Upper lobe of right lung (tissue), 1 donor: ENCODE measurements at regions not wholly inside any gene's neighbourhood (a gene's known extent, or its start where the extent isn't known, plus 50 kb on each side); places are given as distances from the start of the nearest gene placed in this dataset.
"Not testable (repeated sequence)": the region's sequence is repeated elsewhere in the genome, so short reads cannot be mapped to it uniquely, and the experiment has no call there.

Experiments
- ATAC-seq: fragments of 200-7000 bp; cut with Tn5 transposase; one replicate; pipeline ENCODE4 v1.9.1; 2020; ENCODE audit warnings: mild to moderate bottlenecking, moderate library complexity
- DNase-seq: peaks from one replicate; pipeline ENCODE4 v3.0.0-alpha.2; 2020
- H3K27ac ChIP-seq: fragments of 200-600 bp; one replicate; pipeline ENCODE4 v1.8.0; 2022
- H3K27me3 ChIP-seq: fragments of 200-600 bp; one replicate; pipeline ENCODE4 v1.8.0; 2022; ENCODE audit warnings: mild to moderate bottlenecking
- H3K36me3 ChIP-seq: fragments of 200-600 bp; one replicate; pipeline ENCODE4 v1.8.0; 2022
- H3K4me1 ChIP-seq: fragments of 200-600 bp; one replicate; pipeline ENCODE4 v1.8.0; 2022
- H3K4me3 ChIP-seq: fragments of 200-600 bp; one replicate; pipeline ENCODE4 v1.8.0; 2022; ENCODE audit warnings: mild to moderate bottlenecking
- H3K9me3 ChIP-seq: fragments of 200-600 bp; one replicate; pipeline ENCODE4 v1.8.0; 2022
- CTCF ChIP-seq: fragments of 200-600 bp; IDR thresholded peaks from one replicate; pipeline ENCODE4 v1.8.0; 2022; ENCODE audit warnings: antibody characterized with exemption
- intact Hi-C: fragments of 100-400 bp; cut with DNase I; formaldehyde crosslinking; loops from one replicate; pipeline ENCODE4 v1.11.0; 2022
- donor health status: DM: no; HTN: yes; CAD: no; lungs with severe emphysema.

GRCh38 chr2:181792906-181793305, 98.6 kb upstream of the ITPRID2 start:
- ATAC-seq (no peak), DNase-seq (no peak)
- H3K36me3 ChIP-seq: no peaks in the 10 kb centered on the region
- no peak overlapping the region for H3K4me3 ChIP-seq
- H3K9me3 ChIP-seq: no peaks in the 10 kb centered on the region
- TF ChIP-seq CTCF: no peak
- H3K4me1 ChIP-seq: no peaks in the 10 kb centered on the region
- intact Hi-C loops: no loop called here
- no peak overlapping the region for H3K27ac ChIP-seq
- no peaks in the 10 kb centered on the region for H3K27me3 ChIP-seq

- H3K27me3 ChIP-seq: no peaks in the 10 kb centered on the region
- no peaks in the 10 kb centered on the region for H3K9me3 ChIP-seq
- DNase-seq: no peak
- no peaks in the 10 kb centered on the region for H3K36me3 ChIP-seq
- no peak overlapping the region for H3K27ac ChIP-seq
- TF ChIP-seq CTCF: no peak
- no peaks in the 10 kb centered on the region for H3K4me1 ChIP-seq
- ATAC-seq: no peak
- H3K4me3 ChIP-seq: no peak overlapping the region
- intact Hi-C loops: no loop called here
Measured at GRCh38 chr2:181798022-181798421, 93.5 kb upstream of the ITPRID2 start.

GRCh38 chr2:181802300-181802699, 89.2 kb upstream of the ITPRID2 start:
- H3K4me1 ChIP-seq, H3K27ac ChIP-seq, intact Hi-C loops, H3K36me3 ChIP-seq, H3K9me3 ChIP-seq, ATAC-seq, H3K27me3 ChIP-seq, DNase-seq, H3K4me3 ChIP-seq: not testable (repeated sequence)

GRCh38 chr2:181803903-181804799, 87.4 kb upstream of the ITPRID2 start:
- H3K4me1 ChIP-seq, DNase-seq, H3K27ac ChIP-seq, H3K4me3 ChIP-seq, H3K9me3 ChIP-seq, H3K36me3 ChIP-seq, H3K27me3 ChIP-seq, intact Hi-C loops, ATAC-seq: not testable (repeated sequence)

GRCh38 chr2:181805228-181806038, 86.1 kb upstream of the ITPRID2 start:
- H3K36me3 ChIP-seq: no peaks in the 10 kb centered on the region
- intact Hi-C loops: no loop called here
- H3K27ac ChIP-seq: no peak overlapping the region
- DNase-seq: no peak
- TF ChIP-seq CTCF: no peak
- H3K27me3 ChIP-seq: no peaks in the 10 kb centered on the region
- no peak overlapping the region for H3K4me3 ChIP-seq
- peaks cover 8% of the 10 kb centered on the region for H3K4me1 ChIP-seq
- H3K9me3 ChIP-seq: no peaks in the 10 kb centered on the region
- peak; percentile 45 for ATAC-seq

GRCh38 chr2:181806039-181806392, 85.5 kb upstream of the ITPRID2 start:
- no peaks in the 10 kb centered on the region for H3K36me3 ChIP-seq
- no peaks in the 10 kb centered on the region for H3K27me3 ChIP-seq
- TF ChIP-seq CTCF: no peak
- intact Hi-C loops: no loop called here
- no peak overlapping the region for H3K4me3 ChIP-seq
- H3K4me1 ChIP-seq: peaks cover 10% of the 10 kb centered on the region
- H3K9me3 ChIP-seq: no peaks in the 10 kb centered on the region
- no peak for ATAC-seq
- DNase-seq: no peak
- no peak overlapping the region for H3K27ac ChIP-seq
